SK-N-MC (cell line): ENCODE measurements at regions not wholly inside any gene's neighbourhood (a gene's known extent, or its start where the extent isn't known, plus 50 kb on each side); places are given as distances from the start of the nearest gene placed in this dataset.
"Not testable (repeated sequence)": the region's sequence is repeated elsewhere in the genome, so short reads cannot be mapped to it uniquely, and the experiment has no call there.

Experiments
- EZH2 ChIP-seq: fragments of 200-600 bp; sonication (generic); IDR thresholded peaks from one replicate; pipeline ENCODE4 v1.6.1; 2017; ENCODE audit warnings: antibody characterized with exemption
- POLR2AphosphoS5 ChIP-seq: IDR thresholded peaks from 2 replicates; pipeline ENCODE4 v1.6.1; 2012; ENCODE audit warnings: mild to moderate bottlenecking, low read depth, low read length, borderline replicate concordance

GRCh38 chr9:85871683-85872082, 69.3 kb upstream of the NAA35 start:
- not testable (repeated sequence) for TF ChIP-seq POLR2AphosphoS5, EZH2
